PC-3 (cell line): ENCODE measurements at regions not wholly inside any gene's neighbourhood (a gene's known extent, or its start where the extent isn't known, plus 50 kb on each side); places are given as distances from the start of the nearest gene placed in this dataset.

ENCODE experiments used
- ATAC-seq: fragments of 200-7000 bp; cut with Tn5 transposase; 2 replicates; pipeline ENCODE4 v1.9.1; 2020; ENCODE audit warnings: mild to moderate bottlenecking, moderate library complexity
- BruUV-seq: library from RNA; stranded (reverse); fragments of 400-500 nt; replicated peaks from 2 replicates; lab custom pipeline; 2021; lab: Mats Ljungman, UMichigan
- CTCF ChIA-PET: fragments of 300-600 bp; sonication (Branson Sonifier 250); formaldehyde crosslinking; loops from one replicate; lab custom pipeline; 2022; ENCODE audit warnings: antibody characterized with exemption; lab: Charles Lee
- POLR2A ChIA-PET: fragments of 300-600 bp; sonication (Branson Sonifier 250); formaldehyde crosslinking; loops from one replicate; lab custom pipeline; 2022; ENCODE audit warnings: antibody characterized with exemption; ENCODE audit not compliant: unreplicated experiment; lab: Charles Lee
- DNase-seq: peaks from one replicate; pipeline ENCODE4 v3.0.0-alpha.2; 2015
- H2AFZ ChIP-seq: fragments of 300-600 bp; sonication (generic); 2 replicates; pipeline ENCODE4 v1.6.0; 2016; ENCODE audit warnings: antibody characterized with exemption, low read length
- H3F3A ChIP-seq: fragments of 300-600 bp; sonication (generic); one replicate; pipeline ENCODE4 v1.6.0; 2017; ENCODE audit warnings: antibody characterized with exemption, low read length, control low read depth, mild to moderate bottlenecking; ENCODE audit not compliant: unreplicated experiment
- H3K27ac ChIP-seq: fragments of 300-600 bp; sonication (generic); 2 replicates; pipeline ENCODE4 v1.5.1; 2016; ENCODE audit warnings: mild to moderate bottlenecking, low read length
- H3K27me3 ChIP-seq: fragments of 300-600 bp; sonication (generic); 2 replicates; pipeline ENCODE4 v1.6.1; 2016; ENCODE audit warnings: low read length, mixed read lengths
- H3K36me3 ChIP-seq: fragments of 300-600 bp; sonication (generic); 2 replicates; pipeline ENCODE4 v1.6.1; 2016; ENCODE audit warnings: low read depth, mixed run types, low read length, mixed read lengths
- H3K4me1 ChIP-seq: fragments of 300-600 bp; sonication (generic); 2 replicates; pipeline ENCODE4 v1.5.1; 2016; ENCODE audit warnings: low read length; ENCODE audit not compliant: insufficient read depth
- H3K4me2 ChIP-seq: fragments of 300-600 bp; sonication (generic); 2 replicates; pipeline ENCODE4 v1.6.0; 2016; ENCODE audit warnings: low read length
- H3K4me3 ChIP-seq: fragments of 300-600 bp; sonication (generic); 2 replicates; pipeline ENCODE4 v1.5.1; 2016; ENCODE audit warnings: mild to moderate bottlenecking, low read length, mixed read lengths
- H3K79me2 ChIP-seq: fragments of 300-600 bp; sonication (generic); 2 replicates; pipeline ENCODE4 v1.6.1; 2017; ENCODE audit warnings: low read length, mixed read lengths
- H3K9ac ChIP-seq: fragments of 300-600 bp; sonication (generic); 2 replicates; pipeline ENCODE4 v1.6.0; 2016; ENCODE audit warnings: mild to moderate bottlenecking, low read length
- H3K9me2 ChIP-seq: fragments of 300-600 bp; sonication (generic); replicated peaks from 2 replicates; pipeline ENCODE4 v1.6.1; 2016; ENCODE audit warnings: mixed run types, low read length, mixed read lengths
- H3K9me3 ChIP-seq: fragments of 300-600 bp; sonication (generic); 2 replicates; pipeline ENCODE4 v1.6.1; 2016; ENCODE audit warnings: low read length, mixed read lengths
- H4K20me1 ChIP-seq: fragments of 300-600 bp; sonication (generic); 2 replicates; pipeline ENCODE4 v1.6.1; 2016; ENCODE audit warnings: low read length, mixed read lengths
- CTCF ChIP-seq: fragments of 300-600 bp; sonication (generic); conservative IDR thresholded peaks from 2 replicates; pipeline ENCODE4 v1.5.1; 2017; ENCODE audit warnings: antibody characterized with exemption, low read depth, mild to moderate bottlenecking, low read length
- EZH2 ChIP-seq: fragments of 300-600 bp; sonication (generic); IDR thresholded peaks from one replicate; pipeline ENCODE4 v1.6.1; 2017; ENCODE audit warnings: antibody characterized with exemption, mild to moderate bottlenecking, low read length; ENCODE audit not compliant: unreplicated experiment
- EZH2phosphoT487 ChIP-seq: fragments of 300-600 bp; sonication (generic); IDR thresholded peaks from 2 replicates; pipeline ENCODE4 v1.6.1; 2018; ENCODE audit warnings: mild to moderate bottlenecking, antibody characterized with exemption, low read length, borderline replicate concordance
- intact Hi-C: fragments of 100-400 bp; cut with micrococcal nuclease; formaldehyde crosslinking; loops from 2 replicates; pipeline ENCODE4 v1.9.0; 2023

DNA sequence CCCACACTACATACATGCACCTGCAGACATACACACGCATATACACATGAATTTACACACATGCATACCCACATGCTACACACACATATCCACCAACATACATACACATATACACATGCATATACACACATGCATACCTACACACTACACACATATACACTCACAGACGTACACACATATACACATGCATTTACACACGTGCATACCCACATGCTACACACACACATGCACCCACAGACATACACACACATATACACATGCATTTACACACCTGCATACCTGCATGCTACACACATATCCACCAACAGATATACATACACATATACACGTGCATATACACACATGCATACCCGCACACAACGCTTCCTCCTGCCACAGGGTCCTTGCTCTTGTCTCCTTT, 61.2 kb upstream of the SLC25A33 start:
- no peaks in the 10 kb centered on the region for H3K9me3 ChIP-seq
- H3K27ac ChIP-seq = no peak overlapping the region
- no peak overlapping the region for H3K9ac ChIP-seq
- H3K27me3 ChIP-seq = no peaks in the 10 kb centered on the region
- H3K79me2 ChIP-seq = no peaks in the 10 kb centered on the region
- POLR2A ChIA-PET = no interaction called here
- no peaks in the 10 kb centered on the region for H3K36me3 ChIP-seq
- H3K4me3 ChIP-seq = no peak overlapping the region
- DNase-seq (no peak), ATAC-seq (no peak)
- intact Hi-C loops = loop anchor here (10.0 kb wide), 1 partner anchor 353 kb away; the partner anchor contains the start of gene GPR157
- no peak overlapping the region for H2AFZ ChIP-seq
- peaks cover 20% of the 10 kb centered on the region for H3K4me1 ChIP-seq
- H3K4me2 ChIP-seq = no peak overlapping the region
- BruUV-seq = no TSS peak
- TF ChIP-seq CTCF = no peak
- TF ChIP-seq EZH2phosphoT487 = no peak
- no peak for TF ChIP-seq EZH2
- CTCF ChIA-PET = no interaction called here
- no peaks in the 10 kb centered on the region for H3K9me2 ChIP-seq
- H4K20me1 ChIP-seq = no peaks in the 10 kb centered on the region
- no peaks in the 10 kb centered on the region for H3F3A ChIP-seq

GRCh38 chr1:9481048-9481447, 58.2 kb upstream of the SLC25A33 start:
- Histone ChIP-seq H3F3A (no peaks in the 10 kb centered on the region), H2AFZ (no peak overlapping the region), H3K27me3 (no peaks in the 10 kb centered on the region), H3K36me3 (no peaks in the 10 kb centered on the region), H3K9ac (no peak overlapping the region), H3K9me3 (no peaks in the 10 kb centered on the region), H3K4me3 (no peak overlapping the region), H3K9me2 (no peaks in the 10 kb centered on the region), H4K20me1 (no peaks in the 10 kb centered on the region), H3K79me2 (no peaks in the 10 kb centered on the region), H3K4me2 (no peak overlapping the region), H3K4me1 (peaks cover 14% of the 10 kb centered on the region), H3K27ac (no peak overlapping the region)
- TF ChIP-seq EZH2 (no peak), CTCF (no peak), EZH2phosphoT487 (no peak)
- POLR2A ChIA-PET = no interaction called here
- no TSS peak for BruUV-seq
- ATAC-seq = no peak
- no peak for DNase-seq
- intact Hi-C loops = no loop called here
- CTCF ChIA-PET = no interaction called here

DNA sequence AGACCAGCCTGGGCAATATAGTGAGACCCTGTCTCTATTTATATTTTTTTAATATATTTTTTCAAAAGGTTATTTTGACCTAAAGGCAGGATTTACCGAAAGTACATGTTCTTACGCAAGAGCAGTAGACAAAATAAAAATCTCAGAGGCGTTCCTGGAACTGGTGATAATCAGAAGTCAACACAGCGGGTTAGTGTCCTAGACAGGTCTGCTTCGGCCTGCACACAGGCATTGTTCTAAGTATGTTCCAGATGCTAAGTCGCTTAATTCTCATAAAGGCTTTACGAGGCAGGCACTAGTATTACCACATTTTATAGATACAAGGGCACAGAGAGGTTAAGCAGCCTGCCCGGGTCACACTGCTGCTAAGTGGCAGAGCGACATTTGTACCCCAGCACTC, 56.9 kb upstream of the SLC25A33 start:
- H4K20me1 ChIP-seq = no peaks in the 10 kb centered on the region
- no peak overlapping the region for H3K4me3 ChIP-seq
- ChIA-PET CTCF (no interaction called here), POLR2A (no interaction called here)
- no peaks in the 10 kb centered on the region for H3F3A ChIP-seq
- no peak overlapping the region for H2AFZ ChIP-seq
- BruUV-seq = no TSS peak
- no peak overlapping the region for H3K9ac ChIP-seq
- intact Hi-C loops = no loop called here
- no peaks in the 10 kb centered on the region for H3K27me3 ChIP-seq
- ATAC-seq = no peak
- no peaks in the 10 kb centered on the region for H3K36me3 ChIP-seq
- H3K9me2 ChIP-seq = no peaks in the 10 kb centered on the region
- H3K4me2 ChIP-seq = no peak overlapping the region
- peaks cover 5% of the 10 kb centered on the region for H3K4me1 ChIP-seq
- no peaks in the 10 kb centered on the region for H3K79me2 ChIP-seq
- TF ChIP-seq EZH2phosphoT487 (no peak), CTCF (no peak), EZH2 (no peak)
- no peak for DNase-seq
- no peaks in the 10 kb centered on the region for H3K9me3 ChIP-seq
- no peak overlapping the region for H3K27ac ChIP-seq
